ENCODE measurements at regions not wholly inside any gene's neighbourhood (a gene's known extent, or its start where the extent isn't known, plus 50 kb on each side); places are given as distances from the start of the nearest gene placed in this dataset.

DNA sequence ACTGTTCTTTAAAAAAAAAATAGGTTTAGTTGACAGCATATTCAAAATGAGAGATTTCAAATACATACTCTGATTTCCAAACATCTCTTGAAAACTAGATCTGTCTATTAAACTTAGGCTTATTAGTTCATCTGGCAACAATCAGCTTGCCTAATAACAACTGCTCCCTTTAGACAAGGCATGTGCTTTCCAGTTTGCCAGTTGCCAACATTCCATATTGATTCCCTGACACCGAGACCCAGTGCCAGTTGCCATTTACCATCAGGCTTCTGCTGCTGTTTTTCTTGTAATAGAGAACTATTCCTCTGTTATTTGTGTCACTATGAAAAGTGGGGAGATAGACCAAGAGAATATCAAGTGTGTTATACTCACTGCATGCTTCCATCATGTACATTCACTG lies 256.0 kb downstream of the C1D start:
- Histone ChIP-seq H3K4me2 (ENCODE audit: low read length) (no peak overlapping the region), H3K9ac (ENCODE audit: low read length) (no peak overlapping the region), H3K27me3 (ENCODE audit: insufficient read depth, low read length) (no peaks in the 10 kb centered on the region; the same call in 1 of the 2 replicates), H3K4me3 (replicated peaks in 1 of 2; ENCODE audit: low read depth in 1 of 2, low read length in 2 of 2) (no peak overlapping the region), H4K20me1 (ENCODE audit: insufficient read depth) (no peaks in the 10 kb centered on the region), H3K27ac (ENCODE audit: low read depth, low read length) (no peak overlapping the region), H2AFZ (ENCODE audit: low read depth, low read length, poor library complexity, severe bottlenecking) (no peak overlapping the region), H3K36me3 (ENCODE audit: control insufficient read depth in 1 of 2, insufficient read depth in 2 of 2, low read length in 2 of 2) (no peaks in the 10 kb centered on the region), H3K79me2 (ENCODE audit: insufficient read depth, low read length) (no peaks in the 10 kb centered on the region), H3K9me3 (ENCODE audit: control insufficient read depth in 1 of 2, insufficient read depth in 1 of 2, low read depth in 1 of 2, low read length in 2 of 2) (no peaks in the 10 kb centered on the region), H3K4me1 (ENCODE audit: control insufficient read depth in 1 of 2, insufficient read depth in 2 of 2, low read length in 2 of 2) (no peaks in the 10 kb centered on the region), H3K9me2 (ENCODE audit: insufficient read depth) (no peaks in the 10 kb centered on the region)
- POLR2A ChIA-PET, result no interaction called here
- ATAC-seq, result no peak
- DNase-seq (ENCODE audit: low read depth, low spot score), result no peak
- TF ChIP-seq TCF7L2 (IDR thresholded peaks at IDR 0.05; ENCODE audit: borderline replicate concordance, extremely low read depth, insufficient read depth, insufficient read length), result no peak
- TF ChIP-seq CBX3 (IDR thresholded peaks at IDR 0.05; ENCODE audit: low read depth), result no peak
- TF ChIP-seq JUND (IDR thresholded peaks at IDR 0.05), result no peak
- TF ChIP-seq SP1 (IDR thresholded peaks at IDR 0.05; ENCODE audit: low read depth), result no peak
- TF ChIP-seq EZH2phosphoT487 (IDR thresholded peaks at IDR 0.05; ENCODE audit: borderline replicate concordance), result no peak
- TF ChIP-seq, protein P1, sequence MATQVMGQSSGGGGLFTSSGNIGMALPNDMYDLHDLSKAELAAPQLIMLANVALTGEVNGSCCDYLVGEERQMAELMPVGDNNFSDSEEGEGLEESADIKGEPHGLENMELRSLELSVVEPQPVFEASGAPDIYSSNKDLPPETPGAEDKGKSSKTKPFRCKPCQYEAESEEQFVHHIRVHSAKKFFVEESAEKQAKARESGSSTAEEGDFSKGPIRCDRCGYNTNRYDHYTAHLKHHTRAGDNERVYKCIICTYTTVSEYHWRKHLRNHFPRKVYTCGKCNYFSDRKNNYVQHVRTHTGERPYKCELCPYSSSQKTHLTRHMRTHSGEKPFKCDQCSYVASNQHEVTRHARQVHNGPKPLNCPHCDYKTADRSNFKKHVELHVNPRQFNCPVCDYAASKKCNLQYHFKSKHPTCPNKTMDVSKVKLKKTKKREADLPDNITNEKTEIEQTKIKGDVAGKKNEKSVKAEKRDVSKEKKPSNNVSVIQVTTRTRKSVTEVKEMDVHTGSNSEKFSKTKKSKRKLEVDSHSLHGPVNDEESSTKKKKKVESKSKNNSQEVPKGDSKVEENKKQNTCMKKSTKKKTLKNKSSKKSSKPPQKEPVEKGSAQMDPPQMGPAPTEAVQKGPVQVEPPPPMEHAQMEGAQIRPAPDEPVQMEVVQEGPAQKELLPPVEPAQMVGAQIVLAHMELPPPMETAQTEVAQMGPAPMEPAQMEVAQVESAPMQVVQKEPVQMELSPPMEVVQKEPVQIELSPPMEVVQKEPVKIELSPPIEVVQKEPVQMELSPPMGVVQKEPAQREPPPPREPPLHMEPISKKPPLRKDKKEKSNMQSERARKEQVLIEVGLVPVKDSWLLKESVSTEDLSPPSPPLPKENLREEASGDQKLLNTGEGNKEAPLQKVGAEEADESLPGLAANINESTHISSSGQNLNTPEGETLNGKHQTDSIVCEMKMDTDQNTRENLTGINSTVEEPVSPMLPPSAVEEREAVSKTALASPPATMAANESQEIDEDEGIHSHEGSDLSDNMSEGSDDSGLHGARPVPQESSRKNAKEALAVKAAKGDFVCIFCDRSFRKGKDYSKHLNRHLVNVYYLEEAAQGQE (IDR thresholded peaks at IDR 0.05; ENCODE audit: low read depth), result no peak
- no TSS peak for BruUV-seq (replicated peaks)
- CTCF ChIA-PET, result no interaction called here
- RAD21 ChIA-PET (ENCODE audit: low non-redundant PET in 1 of 2, low total read pairs in 2 of 2, uncharacterized antibody in 2 of 2, unreplicated experiment in 2 of 2), result no interaction called here
- intact Hi-C loops (cut with micrococcal nuclease), result no loop called here

DNA sequence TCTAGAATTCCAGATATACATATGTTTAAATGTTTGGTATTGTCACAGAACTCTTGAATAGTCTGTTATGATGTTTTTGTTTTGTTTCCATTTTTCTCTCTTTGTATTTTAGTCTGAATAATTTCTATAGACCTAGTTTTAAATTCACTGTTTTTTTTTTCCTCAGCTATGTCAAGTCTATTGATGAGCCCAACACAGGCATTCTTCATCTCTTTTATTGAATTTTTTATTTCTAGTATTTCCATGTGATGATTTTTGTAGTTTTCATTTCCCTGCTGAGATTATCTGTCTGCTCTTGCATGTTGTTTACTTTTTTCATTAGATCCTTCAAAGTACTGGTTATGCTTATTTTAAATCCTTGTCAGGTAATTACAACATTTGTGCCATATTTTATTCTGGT lies 254.7 kb downstream of the C1D start:
- no TSS peak for BruUV-seq (replicated peaks)
- H3K4me3 ChIP-seq (replicated peaks in 1 of 2; ENCODE audit: low read depth in 1 of 2, low read length in 2 of 2), result no peak overlapping the region
- ChIA-PET RAD21 (ENCODE audit: low non-redundant PET in 1 of 2, low total read pairs in 2 of 2, uncharacterized antibody in 2 of 2, unreplicated experiment in 2 of 2) (no interaction called here), POLR2A (no interaction called here), CTCF (interaction anchor here (0.7 kb wide), 1 partner anchor 1013 kb away, joined by 3 read pairs; no protein-coding TSS in a partner anchor)
- DNase-seq (ENCODE audit: low read depth, low spot score), result no peak
- no peaks in the 10 kb centered on the region for H3K4me1 ChIP-seq (ENCODE audit: control insufficient read depth in 1 of 2, insufficient read depth in 2 of 2, low read length in 2 of 2)
- no peak overlapping the region for H3K9ac ChIP-seq (ENCODE audit: low read length)
- no peaks in the 10 kb centered on the region for H3K36me3 ChIP-seq (ENCODE audit: control insufficient read depth in 1 of 2, insufficient read depth in 2 of 2, low read length in 2 of 2)
- ATAC-seq, result no peak
- H3K9me2 ChIP-seq (ENCODE audit: insufficient read depth), result no peaks in the 10 kb centered on the region
- intact Hi-C loops (cut with micrococcal nuclease), result no loop called here
- no peaks in the 10 kb centered on the region for H3K9me3 ChIP-seq (ENCODE audit: control insufficient read depth in 1 of 2, insufficient read depth in 1 of 2, low read depth in 1 of 2, low read length in 2 of 2)
- no peaks in the 10 kb centered on the region; the same call in 1 of the 2 replicates for H3K27me3 ChIP-seq (ENCODE audit: insufficient read depth, low read length)
- no peak overlapping the region for H2AFZ ChIP-seq (ENCODE audit: low read depth, low read length, poor library complexity, severe bottlenecking)
- H3K4me2 ChIP-seq (ENCODE audit: low read length), result no peak overlapping the region
- no peak for TF ChIP-seq EGR1 (IDR thresholded peaks at IDR 0.05; ENCODE audit: low read depth)
- no peak for TF ChIP-seq EZH2phosphoT487 (IDR thresholded peaks at IDR 0.05; ENCODE audit: borderline replicate concordance)
- no peak for TF ChIP-seq ELF1 (IDR thresholded peaks at IDR 0.05; ENCODE audit: borderline replicate concordance, low read depth)
- TF ChIP-seq, protein P2, sequence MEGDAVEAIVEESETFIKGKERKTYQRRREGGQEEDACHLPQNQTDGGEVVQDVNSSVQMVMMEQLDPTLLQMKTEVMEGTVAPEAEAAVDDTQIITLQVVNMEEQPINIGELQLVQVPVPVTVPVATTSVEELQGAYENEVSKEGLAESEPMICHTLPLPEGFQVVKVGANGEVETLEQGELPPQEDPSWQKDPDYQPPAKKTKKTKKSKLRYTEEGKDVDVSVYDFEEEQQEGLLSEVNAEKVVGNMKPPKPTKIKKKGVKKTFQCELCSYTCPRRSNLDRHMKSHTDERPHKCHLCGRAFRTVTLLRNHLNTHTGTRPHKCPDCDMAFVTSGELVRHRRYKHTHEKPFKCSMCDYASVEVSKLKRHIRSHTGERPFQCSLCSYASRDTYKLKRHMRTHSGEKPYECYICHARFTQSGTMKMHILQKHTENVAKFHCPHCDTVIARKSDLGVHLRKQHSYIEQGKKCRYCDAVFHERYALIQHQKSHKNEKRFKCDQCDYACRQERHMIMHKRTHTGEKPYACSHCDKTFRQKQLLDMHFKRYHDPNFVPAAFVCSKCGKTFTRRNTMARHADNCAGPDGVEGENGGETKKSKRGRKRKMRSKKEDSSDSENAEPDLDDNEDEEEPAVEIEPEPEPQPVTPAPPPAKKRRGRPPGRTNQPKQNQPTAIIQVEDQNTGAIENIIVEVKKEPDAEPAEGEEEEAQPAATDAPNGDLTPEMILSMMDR (IDR thresholded peaks at IDR 0.05 in 2 of 3, conservative IDR thresholded peaks at IDR 0.05 in 1 of 3; ENCODE audit: borderline replicate concordance in 1 of 3, insufficient read depth in 1 of 3, low read depth in 2 of 3, low read length in 2 of 3), result no peak
- no peak for TF ChIP-seq CEBPB (IDR thresholded peaks at IDR 0.05; ENCODE audit: low read depth)
- no peak for TF ChIP-seq SP1 (IDR thresholded peaks at IDR 0.05; ENCODE audit: low read depth)
- TF ChIP-seq POLR2A (IDR thresholded peaks at IDR 0.05; ENCODE audit: borderline replicate concordance, extremely low read depth, insufficient read depth, insufficient read length), result no peak
- H3K79me2 ChIP-seq (ENCODE audit: insufficient read depth, low read length), result no peaks in the 10 kb centered on the region
- no peaks in the 10 kb centered on the region for H4K20me1 ChIP-seq (ENCODE audit: insufficient read depth)
- no peak overlapping the region for H3K27ac ChIP-seq (ENCODE audit: low read depth, low read length)

Data from HCT116 (cell line).